D721Med (cell line): ENCODE measurements at regions not wholly inside any gene's neighbourhood (a gene's known extent, or its start where the extent isn't known, plus 50 kb on each side); places are given as distances from the start of the nearest gene placed in this dataset.

Source experiments
- DNase-seq: peaks from one replicate; pipeline ENCODE4 v3.0.0; 2011; ENCODE audit warnings: low spot score; ENCODE audit not compliant: insufficient read length
- FAIRE-seq: peaks from 2 replicates; lab custom pipeline; 2011; peaks lifted over from hg19 to GRCh38; lab: Jason Lieb, UNC
- TF ChIP-seq, protein P1 (sequence below): IDR thresholded peaks from 2 replicates; pipeline ENCODE4 v1.5.1; 2012; ENCODE audit warnings: mild to moderate bottlenecking, control low read depth; ENCODE audit not compliant: insufficient read depth; ENCODE audit errors: missing control alignments

DNA sequence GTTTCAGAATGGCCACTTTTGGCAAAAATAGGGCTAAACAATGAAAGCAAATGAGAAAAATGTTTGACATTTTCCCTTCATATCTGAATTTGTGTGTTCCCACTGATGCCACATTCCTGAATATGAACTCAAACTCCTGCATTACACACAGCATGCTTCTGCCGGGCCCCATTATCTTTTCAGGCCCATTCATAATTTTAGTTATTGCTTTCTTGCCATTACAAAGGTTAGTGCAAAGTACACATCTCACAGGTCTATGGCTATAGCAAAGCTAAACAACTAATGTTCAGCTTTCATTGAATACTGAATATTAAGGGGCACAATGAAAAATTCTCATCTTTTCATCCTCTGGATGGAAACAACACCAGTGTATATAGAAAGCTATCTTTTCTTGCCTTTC is 568.9 kb upstream of the ZNF608 start:
- TF ChIP-seq, protein P1, sequence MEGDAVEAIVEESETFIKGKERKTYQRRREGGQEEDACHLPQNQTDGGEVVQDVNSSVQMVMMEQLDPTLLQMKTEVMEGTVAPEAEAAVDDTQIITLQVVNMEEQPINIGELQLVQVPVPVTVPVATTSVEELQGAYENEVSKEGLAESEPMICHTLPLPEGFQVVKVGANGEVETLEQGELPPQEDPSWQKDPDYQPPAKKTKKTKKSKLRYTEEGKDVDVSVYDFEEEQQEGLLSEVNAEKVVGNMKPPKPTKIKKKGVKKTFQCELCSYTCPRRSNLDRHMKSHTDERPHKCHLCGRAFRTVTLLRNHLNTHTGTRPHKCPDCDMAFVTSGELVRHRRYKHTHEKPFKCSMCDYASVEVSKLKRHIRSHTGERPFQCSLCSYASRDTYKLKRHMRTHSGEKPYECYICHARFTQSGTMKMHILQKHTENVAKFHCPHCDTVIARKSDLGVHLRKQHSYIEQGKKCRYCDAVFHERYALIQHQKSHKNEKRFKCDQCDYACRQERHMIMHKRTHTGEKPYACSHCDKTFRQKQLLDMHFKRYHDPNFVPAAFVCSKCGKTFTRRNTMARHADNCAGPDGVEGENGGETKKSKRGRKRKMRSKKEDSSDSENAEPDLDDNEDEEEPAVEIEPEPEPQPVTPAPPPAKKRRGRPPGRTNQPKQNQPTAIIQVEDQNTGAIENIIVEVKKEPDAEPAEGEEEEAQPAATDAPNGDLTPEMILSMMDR, result no peak
- DNase-seq (no peak), FAIRE-seq (peak; percentile 11)

DNA sequence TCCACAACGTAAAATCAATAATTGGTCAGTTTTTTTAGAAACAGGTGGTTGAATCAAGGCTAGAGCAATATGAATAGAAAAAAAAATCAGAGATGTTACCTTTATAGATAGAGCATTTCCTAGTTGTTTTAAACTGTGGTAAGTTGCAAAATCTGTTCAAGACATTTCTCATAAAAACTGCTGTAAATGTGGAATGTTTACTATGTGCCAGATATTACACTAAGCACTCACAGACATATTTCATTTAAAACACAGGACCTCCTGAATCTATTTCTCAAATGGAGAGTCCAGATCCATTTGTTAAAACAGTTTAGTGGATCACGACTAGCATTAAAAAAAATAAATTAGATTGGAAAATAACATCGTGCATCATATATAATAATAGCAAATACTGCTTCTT is 570.0 kb upstream of the ZNF608 start:
- no peak for DNase-seq
- TF ChIP-seq, protein P1, result no peak
- FAIRE-seq, result no peak

DNA sequence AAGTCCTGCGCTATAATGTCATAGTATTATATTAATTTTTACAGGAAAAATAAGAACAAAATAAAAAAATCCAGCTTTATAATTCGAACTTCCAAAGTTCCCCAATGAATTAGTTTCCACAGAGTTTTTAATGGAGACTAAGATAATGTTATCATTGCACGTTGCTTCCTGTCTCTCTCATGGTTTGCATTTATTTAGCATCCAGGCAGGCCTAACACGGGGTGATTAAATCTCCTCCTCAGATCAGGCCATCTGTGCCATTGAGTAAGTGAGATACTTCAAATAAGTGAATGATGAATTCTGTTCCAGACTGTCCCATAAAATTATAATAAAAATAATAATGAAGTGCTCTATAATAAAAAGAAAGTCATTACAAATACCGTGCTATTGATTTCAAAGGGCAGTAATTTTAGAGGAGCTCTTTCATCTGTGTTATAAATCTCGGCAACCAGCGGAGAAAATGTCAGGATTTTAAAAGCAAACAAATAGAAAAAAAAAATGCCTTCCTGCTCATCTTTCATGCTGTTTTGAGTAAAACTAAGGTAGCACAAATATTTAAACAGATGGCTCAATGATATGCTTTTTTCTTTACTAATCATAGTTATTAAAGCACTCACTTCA is 570.6 kb upstream of the ZNF608 start:
- TF ChIP-seq, protein P1, result no peak
- DNase-seq, result no peak
- FAIRE-seq, result peak; percentile 32

DNA sequence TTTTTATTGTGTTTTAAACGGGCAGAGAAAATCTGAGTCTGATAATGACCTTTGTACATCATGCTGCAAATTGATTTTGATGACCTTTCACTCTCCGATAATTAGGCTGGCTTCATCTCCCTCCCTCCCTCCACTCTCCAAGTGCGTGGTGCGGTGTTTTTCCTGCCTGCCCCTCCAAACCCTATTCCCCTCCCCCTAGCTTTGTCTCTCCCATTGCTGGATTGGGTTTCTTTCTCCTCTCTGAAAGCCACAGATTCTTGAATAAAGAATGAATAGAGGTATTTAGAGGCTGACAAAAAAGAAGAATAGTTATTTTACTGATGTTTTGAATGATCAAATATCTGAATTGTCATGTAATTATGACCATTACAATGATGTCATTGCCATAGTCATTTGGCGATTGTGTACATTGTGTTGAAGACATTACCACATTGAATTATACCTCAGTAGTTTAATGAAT is 571.1 kb upstream of the ZNF608 start:
- FAIRE-seq, result peak; percentile 11
- no peak for DNase-seq
- TF ChIP-seq, protein P1, result no peak

DNA sequence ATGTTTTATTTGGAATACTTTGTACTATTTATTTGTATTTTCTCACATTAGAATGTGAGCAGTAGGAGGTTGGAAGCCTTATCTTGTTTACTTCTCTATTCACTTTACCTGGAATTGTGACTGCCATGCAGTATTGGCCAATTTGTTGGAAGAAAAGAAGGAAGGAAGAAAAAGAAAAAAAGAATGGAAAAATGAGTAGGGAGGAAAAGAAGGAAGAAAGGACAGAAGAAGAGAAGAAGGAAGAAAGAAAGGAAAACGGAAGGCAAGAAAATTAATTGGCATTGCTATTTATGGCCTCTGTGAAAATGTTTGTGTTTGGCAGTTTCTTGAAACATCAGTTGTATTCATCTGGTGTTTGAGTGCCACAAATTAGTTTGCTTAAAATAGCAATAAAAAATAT is 575.2 kb upstream of the ZNF608 start:
- no peak for FAIRE-seq
- DNase-seq, result no peak
- TF ChIP-seq, protein P1, result no peak

DNA sequence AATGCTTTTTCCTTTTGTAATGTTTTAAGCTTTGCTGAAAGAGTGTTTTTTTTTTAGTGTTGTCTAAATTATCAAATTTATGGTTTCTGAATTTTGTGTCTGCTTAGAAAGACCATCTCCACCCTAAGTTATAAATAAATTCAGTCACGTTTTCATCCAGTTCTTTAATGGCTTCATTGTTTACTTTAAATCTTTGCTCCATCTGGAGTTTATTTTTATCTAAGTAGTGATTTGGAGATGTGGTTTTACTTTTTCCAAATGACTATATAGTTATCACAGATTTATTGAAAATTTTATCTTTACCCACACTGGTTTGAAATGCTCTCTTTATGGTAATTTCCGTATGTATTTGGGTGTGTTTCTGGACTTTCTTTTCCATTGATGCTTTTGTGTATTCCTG is 577.2 kb upstream of the ZNF608 start:
- TF ChIP-seq, protein P1, result no peak
- no peak for DNase-seq
- FAIRE-seq, result peak; percentile 72

DNA sequence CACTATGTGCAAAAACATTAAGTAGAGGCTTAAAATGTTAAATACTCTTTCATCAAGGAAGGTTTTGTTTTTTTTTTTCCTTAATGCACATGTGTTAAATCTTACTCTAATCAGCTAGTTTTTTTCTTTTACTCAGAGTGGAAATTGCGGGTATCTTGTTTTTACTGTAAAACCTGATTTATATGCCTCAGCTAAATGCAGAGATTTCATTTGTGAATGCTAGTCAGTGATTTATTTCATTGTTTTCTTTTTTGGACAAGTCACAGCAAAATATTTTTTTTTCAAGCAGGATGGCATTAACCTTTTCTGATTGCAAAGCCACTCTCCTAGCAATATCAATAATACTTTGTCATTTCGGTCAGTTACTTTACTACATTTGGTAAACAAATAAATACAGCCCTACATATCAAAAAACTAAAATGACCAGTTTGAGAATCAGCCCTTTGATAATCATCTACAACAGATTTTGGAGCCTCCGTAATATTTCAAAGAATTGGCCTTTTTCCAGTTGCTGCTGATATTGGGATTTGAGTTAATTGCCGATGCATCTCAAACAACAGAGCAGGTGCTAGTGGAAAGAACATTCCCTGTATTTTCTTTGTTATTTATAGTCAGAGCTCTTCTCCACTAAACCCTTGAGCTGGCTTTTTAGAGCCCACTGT is 579.2 kb upstream of the ZNF608 start:
- DNase-seq (no peak), FAIRE-seq (no peak)
- TF ChIP-seq, protein P1, result no peak
